ENCODE measurements at regions not wholly inside any gene's neighbourhood (a gene's known extent, or its start where the extent isn't known, plus 50 kb on each side); places are given as distances from the start of the nearest gene placed in this dataset.

DNA sequence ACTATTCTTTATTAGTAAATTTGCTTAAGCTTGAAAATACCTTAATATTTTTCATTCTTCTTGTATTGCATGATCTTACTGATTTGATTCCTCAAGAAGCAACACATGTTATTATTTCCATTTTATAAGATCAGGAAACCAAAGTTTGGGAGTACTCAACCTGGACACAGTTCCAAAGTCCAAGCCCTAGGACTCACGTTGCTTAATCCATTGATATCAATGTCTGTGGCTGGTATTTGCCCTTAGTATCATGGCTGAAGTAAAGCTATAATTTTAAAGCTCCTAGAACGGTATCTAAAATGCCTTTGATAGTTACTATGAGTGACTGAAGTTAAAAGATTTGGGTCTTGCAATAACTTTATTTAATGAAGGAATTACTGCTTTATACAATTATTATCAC is 1045.3 kb downstream of the TUSC7 start:
- DNase-seq = no peak
- Mint-ChIP-seq H3K4me1 (peaks cover 31% of the 10 kb centered on the region), H3K9me3 (no peaks in the 10 kb centered on the region), H3K27me3 (ENCODE audit: low read depth, poor library complexity) (no peaks in the 10 kb centered on the region), H3K36me3 (ENCODE audit: low read depth) (no peaks in the 10 kb centered on the region), H3K4me3 (no peak overlapping the region), H3K27ac (no peak overlapping the region)
- TF ChIP-seq, protein P1, sequence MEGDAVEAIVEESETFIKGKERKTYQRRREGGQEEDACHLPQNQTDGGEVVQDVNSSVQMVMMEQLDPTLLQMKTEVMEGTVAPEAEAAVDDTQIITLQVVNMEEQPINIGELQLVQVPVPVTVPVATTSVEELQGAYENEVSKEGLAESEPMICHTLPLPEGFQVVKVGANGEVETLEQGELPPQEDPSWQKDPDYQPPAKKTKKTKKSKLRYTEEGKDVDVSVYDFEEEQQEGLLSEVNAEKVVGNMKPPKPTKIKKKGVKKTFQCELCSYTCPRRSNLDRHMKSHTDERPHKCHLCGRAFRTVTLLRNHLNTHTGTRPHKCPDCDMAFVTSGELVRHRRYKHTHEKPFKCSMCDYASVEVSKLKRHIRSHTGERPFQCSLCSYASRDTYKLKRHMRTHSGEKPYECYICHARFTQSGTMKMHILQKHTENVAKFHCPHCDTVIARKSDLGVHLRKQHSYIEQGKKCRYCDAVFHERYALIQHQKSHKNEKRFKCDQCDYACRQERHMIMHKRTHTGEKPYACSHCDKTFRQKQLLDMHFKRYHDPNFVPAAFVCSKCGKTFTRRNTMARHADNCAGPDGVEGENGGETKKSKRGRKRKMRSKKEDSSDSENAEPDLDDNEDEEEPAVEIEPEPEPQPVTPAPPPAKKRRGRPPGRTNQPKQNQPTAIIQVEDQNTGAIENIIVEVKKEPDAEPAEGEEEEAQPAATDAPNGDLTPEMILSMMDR (IDR thresholded peaks at IDR 0.05) = no peak

DNA sequence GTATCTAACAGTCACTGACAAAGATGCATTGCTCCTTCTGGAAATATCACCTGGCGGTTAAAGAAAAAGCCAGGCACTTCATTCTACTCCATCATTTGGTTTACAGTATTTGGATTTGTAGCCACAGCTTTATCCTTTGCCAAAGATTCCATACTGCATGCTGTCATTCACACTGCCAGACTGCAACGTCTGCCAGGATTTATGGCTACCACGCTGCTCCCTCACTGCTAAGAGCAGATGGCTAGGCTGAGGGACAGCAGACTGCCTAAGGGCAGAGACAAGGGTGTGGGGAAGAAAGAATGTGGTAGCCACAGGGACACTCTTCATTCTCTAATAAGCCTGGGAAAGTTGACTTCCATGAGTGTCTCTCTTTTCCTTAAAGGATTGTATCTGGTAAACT is 1047.0 kb downstream of the TUSC7 start:
- Mint-ChIP-seq H3K4me1 (peaks cover 29% of the 10 kb centered on the region), H3K27ac (no peak overlapping the region), H3K9me3 (no peaks in the 10 kb centered on the region), H3K36me3 (ENCODE audit: low read depth) (no peaks in the 10 kb centered on the region), H3K4me3 (no peak overlapping the region), H3K27me3 (ENCODE audit: low read depth, poor library complexity) (no peaks in the 10 kb centered on the region)
- peak; percentile 9 for DNase-seq
- TF ChIP-seq, protein P1 (IDR thresholded peaks at IDR 0.05) = no peak

DNA sequence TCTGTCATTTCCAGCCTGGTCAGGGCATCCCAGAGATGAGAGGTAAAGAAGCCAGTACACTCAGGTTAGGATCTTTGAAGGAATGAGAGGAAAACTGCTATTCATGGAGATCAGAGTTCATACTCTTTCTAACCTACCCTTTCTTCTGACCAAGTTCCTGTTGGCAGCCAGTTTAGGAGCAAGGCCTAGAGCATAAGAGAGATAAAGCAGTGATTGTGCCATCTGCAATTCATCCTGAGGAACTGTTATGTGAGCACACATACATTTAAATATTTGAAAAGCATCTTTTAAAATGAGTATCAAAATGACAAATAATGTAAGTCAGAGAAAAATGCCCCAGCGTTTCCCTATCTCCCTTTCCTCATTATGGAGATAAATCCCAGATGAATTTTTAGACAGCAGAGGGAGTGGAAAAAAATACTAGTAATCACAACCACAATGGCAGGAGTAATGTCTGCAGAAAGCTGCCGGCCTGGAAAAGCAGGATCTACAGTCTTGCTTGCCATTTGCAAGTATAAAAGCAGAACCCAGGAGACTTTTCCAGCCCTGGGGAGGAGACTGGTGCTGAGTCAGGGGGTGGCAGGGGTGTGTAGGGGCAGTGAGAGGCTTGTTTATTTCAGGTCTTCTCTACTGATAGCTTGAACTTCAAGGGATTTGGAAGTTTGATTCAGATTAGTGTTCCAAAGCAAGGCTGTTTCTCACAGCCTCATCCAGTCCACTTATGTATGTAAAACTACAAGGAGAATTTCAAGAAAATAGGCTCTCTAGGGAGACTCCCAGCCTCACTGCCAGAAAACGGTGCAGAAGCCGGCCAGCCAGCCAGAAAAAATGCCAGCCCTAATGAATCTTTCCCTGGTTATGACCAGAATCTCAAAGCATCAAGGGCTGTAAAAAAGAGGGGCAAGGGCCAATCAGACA is 1052.4 kb downstream of the TUSC7 start:
- H3K9me3 Mint-ChIP-seq = no peaks in the 10 kb centered on the region
- no peaks in the 10 kb centered on the region for H3K27me3 Mint-ChIP-seq (ENCODE audit: low read depth, poor library complexity)
- DNase-seq = peak; percentile 11
- H3K4me1 Mint-ChIP-seq = peaks cover 25% of the 10 kb centered on the region
- no peaks in the 10 kb centered on the region for H3K36me3 Mint-ChIP-seq (ENCODE audit: low read depth)
- H3K4me3 Mint-ChIP-seq = no peak overlapping the region
- TF ChIP-seq, protein P1 (IDR thresholded peaks at IDR 0.05) = no peak
- peak overlapping the region; percentile 28 for H3K27ac Mint-ChIP-seq

DNA sequence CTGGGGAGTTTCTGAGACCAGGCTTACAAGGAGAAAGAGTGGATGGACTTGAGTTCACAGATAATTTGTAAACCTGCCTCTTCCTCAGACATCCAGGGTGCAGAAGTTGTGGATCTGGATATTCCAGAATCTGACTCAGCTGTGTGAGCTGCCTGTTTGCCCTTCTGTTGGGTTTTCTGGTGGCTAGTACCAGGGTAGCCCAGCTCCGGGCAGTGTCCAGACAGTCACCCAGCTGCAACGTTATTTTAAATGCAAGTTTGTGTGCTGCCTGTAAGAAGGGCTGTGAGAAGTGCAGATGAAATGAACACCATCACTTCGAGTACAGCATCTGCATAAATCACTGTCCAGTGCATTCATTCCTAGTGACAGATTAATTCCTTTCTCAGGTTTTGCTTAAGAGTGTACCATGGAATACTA is 1053.0 kb downstream of the TUSC7 start:
- Mint-ChIP-seq H3K27me3 (ENCODE audit: low read depth, poor library complexity) (no peaks in the 10 kb centered on the region), H3K36me3 (ENCODE audit: low read depth) (no peaks in the 10 kb centered on the region), H3K4me1 (peaks cover 25% of the 10 kb centered on the region), H3K9me3 (no peaks in the 10 kb centered on the region), H3K4me3 (no peak overlapping the region), H3K27ac (peak overlapping the region; percentile 28)
- TF ChIP-seq, protein P1 (IDR thresholded peaks at IDR 0.05) = no peak
- no peak for DNase-seq

DNA sequence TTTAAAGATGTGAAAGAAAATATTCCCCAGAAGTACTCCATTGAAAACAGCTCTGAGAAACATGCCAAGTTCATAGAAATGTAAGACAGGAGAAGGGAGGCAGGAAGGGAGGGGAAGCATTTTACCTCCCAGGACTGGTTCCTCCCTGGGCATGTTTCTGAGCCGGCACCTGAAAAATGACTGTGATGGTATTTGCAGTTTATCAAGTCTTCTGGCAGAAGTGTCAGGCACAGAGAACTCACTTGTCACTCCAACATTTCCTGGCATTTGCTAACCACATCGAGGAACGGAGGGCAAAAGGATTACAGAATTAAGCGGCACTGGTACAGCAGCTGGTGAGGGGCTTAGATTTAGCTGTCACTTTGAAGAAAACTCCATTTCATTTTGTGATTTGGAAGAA is 1054.0 kb downstream of the TUSC7 start:
- Mint-ChIP-seq H3K4me3 (no peak overlapping the region), H3K4me1 (peaks cover 30% of the 10 kb centered on the region), H3K27ac (no peak overlapping the region), H3K9me3 (no peaks in the 10 kb centered on the region), H3K36me3 (ENCODE audit: low read depth) (no peaks in the 10 kb centered on the region), H3K27me3 (ENCODE audit: low read depth, poor library complexity) (no peaks in the 10 kb centered on the region)
- TF ChIP-seq, protein P1 (IDR thresholded peaks at IDR 0.05) = no peak
- DNase-seq = no peak

DNA sequence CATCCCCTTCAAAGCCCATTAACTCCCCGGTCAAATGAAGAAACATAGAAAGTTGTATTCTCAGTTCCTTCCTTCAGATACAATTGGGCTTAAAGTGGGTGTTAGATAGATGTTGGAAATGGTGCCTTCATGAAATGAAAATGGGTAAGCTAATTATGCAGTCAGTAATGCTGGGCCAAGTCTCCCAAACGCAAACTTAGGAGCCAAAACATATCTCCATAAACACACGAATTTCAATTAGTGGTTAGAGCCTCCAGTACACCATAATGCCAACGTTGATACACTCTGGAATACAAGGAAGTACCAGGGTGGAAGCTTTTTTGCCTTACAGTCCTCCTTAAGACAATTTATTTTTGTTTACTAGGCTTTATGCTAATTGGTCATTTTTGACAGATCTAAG is 1059.0 kb downstream of the TUSC7 start:
- Mint-ChIP-seq H3K36me3 (ENCODE audit: low read depth) (no peaks in the 10 kb centered on the region), H3K9me3 (no peaks in the 10 kb centered on the region), H3K27ac (no peak overlapping the region), H3K27me3 (ENCODE audit: low read depth, poor library complexity) (no peaks in the 10 kb centered on the region), H3K4me3 (no peak overlapping the region), H3K4me1 (peaks cover 7% of the 10 kb centered on the region)
- TF ChIP-seq, protein P1 (IDR thresholded peaks at IDR 0.05) = no peak
- DNase-seq = no peak

All from nephron progenitor cell (in vitro differentiated cells).